ENCODE measurements at regions not wholly inside any gene's neighbourhood (a gene's known extent, or its start where the extent isn't known, plus 50 kb on each side); places are given as distances from the start of the nearest gene placed in this dataset.

- DNase-seq (ENCODE audit: low spot score), result no peak
Observed at GRCh38 chr6:44016131-44016870, 111.0 kb downstream of the MRPL14 start.

- DNase-seq (ENCODE audit: low spot score), result no peak
Observed at GRCh38 chr6:44012078-44012493, 115.2 kb downstream of the MRPL14 start.

- no peak for DNase-seq (ENCODE audit: low spot score)
Observed at GRCh38 chr6:44011350-44011920, 115.8 kb downstream of the MRPL14 start.

- no peak for DNase-seq (ENCODE audit: low spot score)
Observed at GRCh38 chr6:44010411-44011349, 116.6 kb downstream of the MRPL14 start.

- no peak for DNase-seq (ENCODE audit: low spot score)
Observed at GRCh38 chr6:44009425-44010321, 117.6 kb downstream of the MRPL14 start.

- DNase-seq (ENCODE audit: low spot score), result no peak
Observed at GRCh38 chr6:44008821-44009370, 118.4 kb downstream of the MRPL14 start.

- DNase-seq (ENCODE audit: low spot score), result no peak
Observed at GRCh38 chr6:44007818-44008621, 119.2 kb downstream of the MRPL14 start.

GRCh38 chr6:44006872-44007303 is 120.4 kb downstream of the MRPL14 start:
- no peak for DNase-seq (ENCODE audit: low spot score)

GRCh38 chr6:44006123-44006871 is 121.0 kb downstream of the MRPL14 start:
- DNase-seq (ENCODE audit: low spot score), result no peak

GRCh38 chr6:44005507-44005903 is 121.7 kb downstream of the MRPL14 start:
- no peak for DNase-seq (ENCODE audit: low spot score)

GRCh38 chr6:44004625-44005506 is 122.4 kb downstream of the MRPL14 start:
- DNase-seq (ENCODE audit: low spot score), result no peak

GRCh38 chr6:44004136-44004535 is 123.1 kb downstream of the MRPL14 start:
- no peak for DNase-seq (ENCODE audit: low spot score)

GRCh38 chr6:44003345-44004061 is 123.7 kb downstream of the MRPL14 start:
- DNase-seq (ENCODE audit: low spot score), result no peak

- peak; percentile 62 for DNase-seq (ENCODE audit: low spot score)
Observed at GRCh38 chr6:44002593-44003344, 124.5 kb downstream of the MRPL14 start.

GRCh38 chr6:44002067-44002592 is 125.1 kb downstream of the MRPL14 start:
- no peak for DNase-seq (ENCODE audit: low spot score)

- no peak for DNase-seq (ENCODE audit: low spot score)
Observed at GRCh38 chr6:44001318-44002066, 125.8 kb downstream of the MRPL14 start.

All from umbilical cord (tissue), 1 donor.